Esophagus squamous epithelium (tissue), 4 donors: ENCODE measurements at regions not wholly inside any gene's neighbourhood (a gene's known extent, or its start where the extent isn't known, plus 50 kb on each side); places are given as distances from the start of the nearest gene placed in this dataset.

ENCODE experiments used
- CTCF ChIP-seq, 6 experiments: fragments of 450-650 bp in 4 of 6; fragments of 200-600 bp in 2 of 6; sonication (generic) in 2 of 6; IDR thresholded peaks; one replicate each; pipeline ENCODE4 v1.5.1; 2016 to 2019; ENCODE audit warnings: antibody characterized with exemption in 6 of 6, mild to moderate bottlenecking in 4 of 6, moderate library complexity in 4 of 6
- POLR2A ChIP-seq, 4 donors: fragments of 450-650 bp; IDR thresholded peaks; one replicate each; pipeline ENCODE4 v1.6.1; 2017; ENCODE audit warnings: antibody characterized with exemption in 4 of 4, mild to moderate bottlenecking in 4 of 4, moderate library complexity in 3 of 4

GRCh38 chr2:223668302-223668998, 66.3 kb upstream of the SCG2 start:
- no peak for TF ChIP-seq CTCF (IDR thresholded peaks at IDR 0.05)
- no peak for TF ChIP-seq POLR2A (IDR thresholded peaks at IDR 0.05)
